OCI-LY7 (cell line): ENCODE measurements at regions not wholly inside any gene's neighbourhood (a gene's known extent, or its start where the extent isn't known, plus 50 kb on each side); places are given as distances from the start of the nearest gene placed in this dataset.

ENCODE experiments used
- BruUV-seq: library from RNA; stranded (reverse); fragments of 400-500 nt; replicated peaks from 2 replicates; lab custom pipeline; 2021; lab: Mats Ljungman, UMichigan
- CTCF ChIA-PET: fragments of 300-600 bp; sonication (Branson Sonifier 250); formaldehyde crosslinking; loops from one replicate; lab custom pipeline; 2022; ENCODE audit warnings: antibody characterized with exemption; ENCODE audit not compliant: unreplicated experiment; lab: Charles Lee
- POLR2A ChIA-PET: fragments of 300-600 bp; sonication (Branson Sonifier 250); formaldehyde crosslinking; loops from one replicate; lab custom pipeline; 2022; ENCODE audit warnings: antibody characterized with exemption; lab: Charles Lee
- DNase-seq: peaks from one replicate; pipeline ENCODE4 v3.0.0-alpha.2; 2015; ENCODE audit warnings: low spot score
- H2AFZ ChIP-seq: fragments of 200-600 bp; sonication (generic), shearing (Covaris generic); 2 replicates; pipeline ENCODE4 v1.6.1; 2014; ENCODE audit warnings: mild to moderate bottlenecking, antibody characterized with exemption, low read length, moderate library complexity
- H3K27ac ChIP-seq: fragments of 200-600 bp; sonication (generic); 2 replicates; pipeline ENCODE4 v1.5.1; 2014; ENCODE audit warnings: mixed run types, low read depth, mild to moderate bottlenecking, moderate library complexity, low read length, inconsistent platforms; ENCODE audit not compliant: poor library complexity, severe bottlenecking
- H3K36me3 ChIP-seq: fragments of 200-600 bp; sonication (generic); 2 replicates; pipeline ENCODE4 v1.6.1; 2014; ENCODE audit warnings: mild to moderate bottlenecking, antibody characterized with exemption, low read length, moderate library complexity, mixed read lengths; ENCODE audit not compliant: insufficient read depth
- H3K4me1 ChIP-seq: fragments of 200-600 bp; sonication (generic); 2 replicates; pipeline ENCODE4 v1.5.1; 2014; ENCODE audit warnings: mild to moderate bottlenecking, low read length; ENCODE audit not compliant: insufficient read depth, poor library complexity, severe bottlenecking
- H3K4me2 ChIP-seq: fragments of 200-600 bp; sonication (generic); 2 replicates; pipeline ENCODE4 v1.6.1; 2014; ENCODE audit warnings: mild to moderate bottlenecking, low read length
- H3K4me3 ChIP-seq: fragments of 200-600 bp; sonication (generic); 2 replicates; pipeline ENCODE4 v1.5.1; 2014; ENCODE audit warnings: mild to moderate bottlenecking, low read depth, low read length; ENCODE audit not compliant: poor library complexity, severe bottlenecking
- H3K79me2 ChIP-seq: fragments of 200-600 bp; sonication (generic); 2 replicates; pipeline ENCODE4 v1.6.1; 2016; ENCODE audit warnings: low read depth, mild to moderate bottlenecking, low read length, moderate library complexity, mixed read lengths; ENCODE audit not compliant: insufficient read depth
- H3K9me2 ChIP-seq: fragments of 200-600 bp; sonication (generic); 2 replicates; pipeline ENCODE4 v1.6.1; 2016; ENCODE audit warnings: mild to moderate bottlenecking, low read length, mixed read lengths; ENCODE audit not compliant: insufficient read depth
- H3K9me3 ChIP-seq: fragments of 200-600 bp; sonication (generic); 2 replicates; pipeline ENCODE4 v1.6.1; 2014; ENCODE audit warnings: mild to moderate bottlenecking, mixed run types, low read length, mixed read lengths
- H4K20me1 ChIP-seq: fragments of 200-600 bp; sonication (generic); 2 replicates; pipeline ENCODE4 v1.6.1; 2014; ENCODE audit warnings: mild to moderate bottlenecking, antibody characterized with exemption, low read length, moderate library complexity, mixed read lengths; ENCODE audit not compliant: insufficient read depth
- CTCF ChIP-seq: fragments of 200-600 bp; sonication (generic); conservative IDR thresholded peaks from 2 replicates; pipeline ENCODE4 v1.5.1; 2014; ENCODE audit warnings: mild to moderate bottlenecking, antibody characterized with exemption, low read length, moderate library complexity, mixed read lengths
- EZH2phosphoT487 ChIP-seq: fragments of 200-600 bp; sonication (generic); IDR thresholded peaks from 2 replicates; pipeline ENCODE4 v1.6.1; 2018; ENCODE audit warnings: low read depth, borderline replicate concordance, mild to moderate bottlenecking, mixed run types, antibody characterized with exemption, low read length, moderate library complexity, mixed read lengths
- intact Hi-C: fragments of 100-400 bp; cut with micrococcal nuclease; formaldehyde crosslinking; loops from one replicate; pipeline ENCODE4 v1.10.0; 2022; ENCODE audit not compliant: unreplicated experiment

GRCh38 chr1:229089586-229090208, 181.2 kb upstream of the RAB4A start:
- POLR2A ChIA-PET, result no interaction called here
- TF ChIP-seq EZH2phosphoT487 (no peak), CTCF (no peak)
- Histone ChIP-seq H2AFZ (no peak overlapping the region), H3K9me2 (no peaks in the 10 kb centered on the region), H3K9me3 (no peaks in the 10 kb centered on the region), H3K36me3 (no peaks in the 10 kb centered on the region), H3K27ac (no peak overlapping the region), H3K79me2 (no peaks in the 10 kb centered on the region), H3K4me3 (no peak overlapping the region), H4K20me1 (no peaks in the 10 kb centered on the region), H3K4me1 (peaks cover 22% of the 10 kb centered on the region), H3K4me2 (no peak overlapping the region)
- DNase-seq, result no peak
- intact Hi-C loops, result no loop called here
- CTCF ChIA-PET, result no interaction called here
- no TSS peak for BruUV-seq

- H3K27ac ChIP-seq, result no peak overlapping the region
- H3K9me2 ChIP-seq, result no peaks in the 10 kb centered on the region
- TF ChIP-seq EZH2phosphoT487, result no peak
- no peak for TF ChIP-seq CTCF
- H3K4me3 ChIP-seq, result no peak overlapping the region
- peak overlapping the region; percentile 79 for H2AFZ ChIP-seq
- intact Hi-C loops, result no loop called here
- no peaks in the 10 kb centered on the region for H3K9me3 ChIP-seq
- no TSS peak for BruUV-seq
- no peaks in the 10 kb centered on the region for H3K36me3 ChIP-seq
- no peaks in the 10 kb centered on the region for H4K20me1 ChIP-seq
- no peaks in the 10 kb centered on the region for H3K79me2 ChIP-seq
- no peak for DNase-seq
- ChIA-PET CTCF (no interaction called here), POLR2A (interaction anchor here (0.7 to 0.9 kb wide), 2 partner anchors 9 to 186 kb away, joined by 3 to 5 read pairs; no protein-coding TSS in a partner anchor)
- peaks cover 22% of the 10 kb centered on the region for H3K4me1 ChIP-seq
- H3K4me2 ChIP-seq, result peak overlapping the region; percentile 37
Measured at GRCh38 chr1:229091721-229092136, 179.2 kb upstream of the RAB4A start.
